ENCODE measurements at regions not wholly inside any gene's neighbourhood (a gene's known extent, or its start where the extent isn't known, plus 50 kb on each side); places are given as distances from the start of the nearest gene placed in this dataset.

DNA sequence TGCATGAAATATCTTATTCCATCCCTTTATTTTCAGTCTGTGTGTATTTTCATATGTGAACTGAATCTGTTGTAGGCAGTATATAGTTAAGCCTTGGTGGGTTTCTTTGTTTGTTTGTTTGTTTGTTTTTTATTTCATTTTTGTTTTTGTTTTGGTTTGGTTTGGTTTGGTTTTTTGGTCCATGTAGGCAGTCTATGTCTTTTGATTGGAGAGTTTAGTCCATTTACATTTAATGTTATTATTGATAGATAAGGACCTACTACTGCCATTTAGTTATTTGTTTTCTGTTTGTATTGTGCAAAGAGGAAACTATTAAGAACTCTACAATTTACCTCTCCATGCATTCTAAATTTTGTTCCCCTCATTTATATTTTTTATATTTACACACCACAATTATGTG lies 695.9 kb upstream of the GRM3 start:
- TF ChIP-seq, protein P1, sequence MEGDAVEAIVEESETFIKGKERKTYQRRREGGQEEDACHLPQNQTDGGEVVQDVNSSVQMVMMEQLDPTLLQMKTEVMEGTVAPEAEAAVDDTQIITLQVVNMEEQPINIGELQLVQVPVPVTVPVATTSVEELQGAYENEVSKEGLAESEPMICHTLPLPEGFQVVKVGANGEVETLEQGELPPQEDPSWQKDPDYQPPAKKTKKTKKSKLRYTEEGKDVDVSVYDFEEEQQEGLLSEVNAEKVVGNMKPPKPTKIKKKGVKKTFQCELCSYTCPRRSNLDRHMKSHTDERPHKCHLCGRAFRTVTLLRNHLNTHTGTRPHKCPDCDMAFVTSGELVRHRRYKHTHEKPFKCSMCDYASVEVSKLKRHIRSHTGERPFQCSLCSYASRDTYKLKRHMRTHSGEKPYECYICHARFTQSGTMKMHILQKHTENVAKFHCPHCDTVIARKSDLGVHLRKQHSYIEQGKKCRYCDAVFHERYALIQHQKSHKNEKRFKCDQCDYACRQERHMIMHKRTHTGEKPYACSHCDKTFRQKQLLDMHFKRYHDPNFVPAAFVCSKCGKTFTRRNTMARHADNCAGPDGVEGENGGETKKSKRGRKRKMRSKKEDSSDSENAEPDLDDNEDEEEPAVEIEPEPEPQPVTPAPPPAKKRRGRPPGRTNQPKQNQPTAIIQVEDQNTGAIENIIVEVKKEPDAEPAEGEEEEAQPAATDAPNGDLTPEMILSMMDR (IDR thresholded peaks at IDR 0.05 in 4 of 5, conservative IDR thresholded peaks at IDR 0.05 in 1 of 5) = no peak
- TF ChIP-seq POLR2A (IDR thresholded peaks at IDR 0.05) = no peak
